H1 (cell line): ENCODE measurements at regions not wholly inside any gene's neighbourhood (a gene's known extent, or its start where the extent isn't known, plus 50 kb on each side); places are given as distances from the start of the nearest gene placed in this dataset.

Experiments used
- BACH1 ChIP-seq: IDR thresholded peaks from 2 replicates; pipeline ENCODE4 v1.6.1; 2012; ENCODE audit warnings: low read length, improper control_type of control experiment
- CBX5 ChIP-seq: fragments of 300-800, 300-1000 bp; sonication (generic); IDR thresholded peaks from 2 replicates; pipeline ENCODE4 v1.7.1; 2016; ENCODE audit warnings: antibody characterized with exemption, low read length, low read depth
- GABPA ChIP-seq: IDR thresholded peaks from 2 replicates; pipeline ENCODE4 v1.6.1; 2011; ENCODE audit warnings: mild to moderate bottlenecking, low read length, moderate library complexity, borderline replicate concordance; ENCODE audit not compliant: insufficient read depth
- JUND ChIP-seq: IDR thresholded peaks from 2 replicates; pipeline ENCODE4 v1.6.1; 2011; ENCODE audit warnings: mild to moderate bottlenecking, improper control_type of control experiment, low read length
- POLR2A ChIP-seq, 2 experiments: IDR thresholded peaks; 1 replicate in 1 of 2; 2 replicates in 1 of 2; pipeline ENCODE4 v1.6.1; 2011; ENCODE audit warnings: low read depth in 2 of 2, low read length in 2 of 2, mild to moderate bottlenecking in 2 of 2; ENCODE audit errors: control extremely low read depth in 1 of 2
- RBBP5 ChIP-seq: IDR thresholded peaks from 2 replicates; pipeline ENCODE4 v1.7.1; 2012; ENCODE audit warnings: low read depth, mild to moderate bottlenecking, inconsistent platforms, low read length, moderate library complexity, borderline replicate concordance
- SIN3A ChIP-seq, 2 experiments: IDR thresholded peaks in 1 of 2; conservative IDR thresholded peaks in 1 of 2; 2 replicates each; pipeline ENCODE4 v1.6.1; 2011 to 2012; ENCODE audit warnings: low read length in 2 of 2, improper control_type of control experiment in 1 of 2, low read depth in 1 of 2, mild to moderate bottlenecking in 1 of 2
- SP2 ChIP-seq: IDR thresholded peaks from 2 replicates; pipeline ENCODE4 v1.6.1; 2012; ENCODE audit warnings: mild to moderate bottlenecking, low read length, inconsistent platforms
- SP4 ChIP-seq: IDR thresholded peaks from 2 replicates; pipeline ENCODE4 v1.6.1; 2012; ENCODE audit warnings: low read length, inconsistent platforms
- TAF1 ChIP-seq: IDR thresholded peaks from 2 replicates; pipeline ENCODE4 v1.6.1; 2011; ENCODE audit warnings: mild to moderate bottlenecking, low read depth, low read length

DNA sequence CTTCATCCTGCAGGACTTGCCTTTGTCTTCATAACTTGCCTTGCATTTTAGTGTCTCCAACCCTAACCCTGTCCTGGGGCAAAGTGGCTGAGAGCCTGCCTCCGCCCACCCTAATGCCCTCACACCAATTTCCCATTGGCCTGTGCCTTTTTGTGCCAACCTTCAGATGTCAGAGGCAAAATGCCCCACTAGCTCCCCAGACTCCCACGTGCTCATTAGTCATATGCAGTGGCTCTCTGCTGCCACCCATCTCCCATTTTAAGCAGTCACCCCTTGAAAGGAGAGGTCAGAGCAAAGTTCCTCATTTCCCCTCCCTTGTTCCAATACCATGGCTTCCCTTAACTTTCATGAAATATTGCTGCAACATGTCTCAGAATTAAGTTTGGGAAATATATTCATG is 74.8 kb upstream of the PASD1 start (continued):
- TF ChIP-seq TAF1 = no peak
- TF ChIP-seq CBX5 = no peak
- TF ChIP-seq SIN3A (conservative IDR thresholded peaks at IDR 0.05 in 1 of 2, IDR thresholded peaks at IDR 0.05 in 1 of 2; ENCODE audit: low read depth in 1 of 2, low read length in 2 of 2) = no peak
- no peak for TF ChIP-seq POLR2A (IDR thresholded peaks at IDR 0.05; ENCODE audit: control extremely low read depth in 1 of 2, low read depth in 2 of 2, low read length in 2 of 2)
- no peak for TF ChIP-seq SP4
- no peak for TF ChIP-seq BACH1
- TF ChIP-seq RBBP5 = no peak
- TF ChIP-seq GABPA = no peak
- TF ChIP-seq SP2 = no peak
- TF ChIP-seq JUND = no peak
